IMR-90 (cell line): ENCODE measurements at regions not wholly inside any gene's neighbourhood (a gene's known extent, or its start where the extent isn't known, plus 50 kb on each side); places are given as distances from the start of the nearest gene placed in this dataset.

ENCODE experiments used
- ATAC-seq: fragments of 200-7000 bp; cut with Tn5 transposase; 2 replicates; pipeline ENCODE4 v1.9.1; 2020; ENCODE audit warnings: low read depth, mild to moderate bottlenecking, moderate library complexity
- BruUV-seq: library from RNA; stranded (reverse); fragments of 400-500 nt; replicated peaks from 2 replicates; lab custom pipeline; 2021; lab: Mats Ljungman, UMichigan
- CTCF ChIA-PET: fragments of 300-600 bp; formaldehyde crosslinking; extraction: SDS; loops from one replicate; lab custom pipeline; 2021; ENCODE audit warnings: antibody characterized with exemption; lab: Yijun Ruan, JAX
- POLR2A ChIA-PET: fragments of 300-600 bp; sonication (Branson Sonifier 250); formaldehyde crosslinking; loops from one replicate; lab custom pipeline; 2022; ENCODE audit warnings: antibody characterized with exemption; ENCODE audit not compliant: unreplicated experiment; lab: Charles Lee
- DNase-seq: peaks from one replicate; pipeline ENCODE4 v3.0.0; 2013
- H2AFZ ChIP-seq: replicated peaks from 2 replicates; pipeline ENCODE3; 2013; ENCODE audit warnings: low read length, mild to moderate bottlenecking; ENCODE audit not compliant: poor library complexity
- H2AK5ac ChIP-seq: 2 replicates; pipeline ENCODE4 v1.6.1; 2013; ENCODE audit warnings: low read depth, low read length, inconsistent platforms
- H2AK9ac ChIP-seq: replicated peaks from 2 replicates; pipeline ENCODE3; 2013; ENCODE audit warnings: mild to moderate bottlenecking, low read depth, low read length, moderate library complexity; ENCODE audit not compliant: poor library complexity
- H2BK120ac ChIP-seq: 2 replicates; pipeline ENCODE4 v1.6.1; 2013; ENCODE audit warnings: low read depth, low read length, inconsistent platforms
- H2BK15ac ChIP-seq: 3 replicates; pipeline ENCODE4 v1.6.1; 2013; ENCODE audit warnings: low read depth, low read length, inconsistent platforms
- H2BK20ac ChIP-seq: 2 replicates; pipeline ENCODE4 v1.6.1; 2013; ENCODE audit warnings: low read depth, mild to moderate bottlenecking, inconsistent platforms, low read length, moderate library complexity
- H2BK5ac ChIP-seq: 2 replicates; pipeline ENCODE4 v1.6.1; 2013; ENCODE audit warnings: mild to moderate bottlenecking, low read depth, low read length, inconsistent platforms; ENCODE audit not compliant: poor library complexity, severe bottlenecking
- H3K14ac ChIP-seq: replicated peaks from 2 replicates; pipeline ENCODE4 v1.6.1; 2013; ENCODE audit warnings: low read depth, low read length, inconsistent platforms
- H3K18ac ChIP-seq: 2 replicates; pipeline ENCODE4 v1.6.1; 2013; ENCODE audit warnings: low read depth, low read length, control low read depth
- H3K23ac ChIP-seq: 2 replicates; pipeline ENCODE4 v1.6.1; 2013; ENCODE audit warnings: low read depth, low read length, inconsistent platforms
- H3K27ac ChIP-seq: 2 replicates; pipeline ENCODE4 v1.5.1; 2013; ENCODE audit warnings: mild to moderate bottlenecking, control low read depth, low read length; ENCODE audit not compliant: insufficient read depth
- H3K27me3 ChIP-seq: 2 replicates; pipeline ENCODE4 v1.6.1; 2013; ENCODE audit warnings: low read length; ENCODE audit not compliant: control insufficient read depth, insufficient read depth
- H3K36me3 ChIP-seq: 2 replicates; pipeline ENCODE4 v1.6.1; 2013; ENCODE audit warnings: low read length, mixed read lengths; ENCODE audit not compliant: control insufficient read depth, insufficient read depth
- H3K4ac ChIP-seq: 2 replicates; pipeline ENCODE4 v1.6.1; 2013; ENCODE audit warnings: low read depth, low read length, inconsistent platforms
- H3K4me1 ChIP-seq: 2 replicates; pipeline ENCODE4 v1.6.1; 2013; ENCODE audit warnings: low read length, mixed read lengths; ENCODE audit not compliant: control insufficient read depth, insufficient read depth
- H3K4me2 ChIP-seq: 2 replicates; pipeline ENCODE4 v1.6.1; 2013; ENCODE audit warnings: low read depth, mild to moderate bottlenecking, control low read depth, low read length, moderate library complexity
- H3K4me3 ChIP-seq: 2 replicates; pipeline ENCODE4 v1.5.1; 2013; ENCODE audit warnings: low read depth, mild to moderate bottlenecking, control low read depth, low read length, moderate library complexity; ENCODE audit not compliant: insufficient read depth
- H3K56ac ChIP-seq: 2 replicates; pipeline ENCODE4 v1.6.1; 2013; ENCODE audit warnings: low read length, inconsistent platforms; ENCODE audit not compliant: insufficient read depth; ENCODE audit errors: extremely low read depth
- H3K79me1 ChIP-seq, 2 experiments: 2 replicates each; pipeline ENCODE4 v1.6.1; 2013; ENCODE audit warnings: low read length in 2 of 2, inconsistent platforms in 1 of 2, low read depth in 1 of 2
- H3K9ac ChIP-seq: 2 replicates; pipeline ENCODE4 v1.6.1; 2013; ENCODE audit warnings: low read depth, low read length, control low read depth
- H3K9me1 ChIP-seq: 2 replicates; pipeline ENCODE4 v1.6.1; 2013; ENCODE audit warnings: low read length, inconsistent platforms; ENCODE audit not compliant: insufficient read depth
- H3K9me3 ChIP-seq: 2 replicates; pipeline ENCODE4 v1.6.1; 2013; ENCODE audit warnings: low read length; ENCODE audit not compliant: control insufficient read depth, insufficient read depth
- H4K20me1 ChIP-seq: 2 replicates; pipeline ENCODE4 v1.6.1; 2013; ENCODE audit warnings: low read length, inconsistent platforms; ENCODE audit not compliant: insufficient read depth
- H4K5ac ChIP-seq: 2 replicates; pipeline ENCODE4 v1.6.1; 2013; ENCODE audit warnings: mild to moderate bottlenecking, low read depth, low read length, control low read depth
- H4K8ac ChIP-seq, 2 experiments: 2 replicates each; pipeline ENCODE4 v1.6.1; 2013; ENCODE audit warnings: low read depth in 2 of 2, low read length in 2 of 2, control low read depth in 1 of 2, inconsistent platforms in 1 of 2
- H4K91ac ChIP-seq: 2 replicates; pipeline ENCODE4 v1.6.1; 2013; ENCODE audit warnings: low read depth, low read length, inconsistent platforms; ENCODE audit not compliant: insufficient read depth
- BHLHE40 ChIP-seq: fragments of 150-350 bp; IDR thresholded peaks from 2 replicates; pipeline ENCODE4 v1.6.1; 2016; ENCODE audit warnings: mild to moderate bottlenecking, low read depth, low read length
- CEBPB ChIP-seq: IDR thresholded peaks from 2 replicates; pipeline ENCODE4 v1.6.1; 2012; ENCODE audit warnings: low read depth, low read length, improper control_type of control experiment
- CHD1 ChIP-seq: IDR thresholded peaks from 2 replicates; pipeline ENCODE4 v1.6.1; 2012; ENCODE audit warnings: low read depth, low read length, improper control_type of control experiment
- CTCF ChIP-seq: conservative IDR thresholded peaks from 2 replicates; pipeline ENCODE4 v1.5.1; 2012; ENCODE audit warnings: mild to moderate bottlenecking, low read depth, low read length, improper control_type of control experiment
- ELK1 ChIP-seq: fragments of 150-350 bp; IDR thresholded peaks from 2 replicates; pipeline ENCODE4 v1.6.1; 2016; ENCODE audit warnings: low read depth, mild to moderate bottlenecking, low read length, moderate library complexity, borderline replicate concordance
- FOS ChIP-seq: fragments of 150-350 bp; IDR thresholded peaks from 2 replicates; pipeline ENCODE4 v1.6.1; 2016; ENCODE audit warnings: low read depth, low read length
- MAFK ChIP-seq: IDR thresholded peaks from 2 replicates; pipeline ENCODE4 v1.6.1; 2012; ENCODE audit warnings: low read depth, low read length, improper control_type of control experiment
- MAZ ChIP-seq: IDR thresholded peaks from 2 replicates; pipeline ENCODE4 v1.6.1; 2012; ENCODE audit warnings: low read depth, mild to moderate bottlenecking, low read length, improper control_type of control experiment, moderate library complexity, borderline replicate concordance
- NFE2L2 ChIP-seq: fragments of 150-350 bp; IDR thresholded peaks from 2 replicates; pipeline ENCODE4 v1.6.1; 2016; ENCODE audit warnings: low read depth, mild to moderate bottlenecking, low read length
- POLR2A ChIP-seq: IDR thresholded peaks from 2 replicates; pipeline ENCODE4 v1.6.1; 2012; ENCODE audit warnings: mild to moderate bottlenecking, low read depth, low read length
- RAD21 ChIP-seq: IDR thresholded peaks from 2 replicates; pipeline ENCODE4 v1.6.1; 2012; ENCODE audit warnings: low read length, improper control_type of control experiment
- RCOR1 ChIP-seq: IDR thresholded peaks from 2 replicates; pipeline ENCODE4 v1.6.1; 2012; ENCODE audit warnings: mild to moderate bottlenecking, low read length, improper control_type of control experiment; ENCODE audit not compliant: insufficient replicate concordance
- RFX5 ChIP-seq: IDR thresholded peaks from 2 replicates; pipeline ENCODE4 v1.8.0; 2012; ENCODE audit warnings: low read depth, mild to moderate bottlenecking, low read length, moderate library complexity
- SMC3 ChIP-seq: fragments of 150-350 bp; IDR thresholded peaks from 2 replicates; pipeline ENCODE4 v1.6.1; 2016; ENCODE audit warnings: low read depth, mild to moderate bottlenecking, antibody characterized with exemption, low read length, moderate library complexity
- USF2 ChIP-seq: fragments of 150-350 bp; IDR thresholded peaks from 2 replicates; pipeline ENCODE4 v1.6.1; 2017; ENCODE audit warnings: mild to moderate bottlenecking, antibody characterized with exemption, low read length, low read depth
- WGBS, 2 experiments: methylation state at CpG; one replicate each; pipeline versions ENCODE4 v1.1.5 to v1.1.7; 2013; ENCODE audit warnings: missing lambda C conversion rate in 2 of 2; ENCODE audit not compliant: insufficient read length in 1 of 2; ENCODE audit errors: extremely low coverage in 2 of 2; 5-methylcytosine and 5-hydroxymethylcytosine counted together
- dilution Hi-C: fragments of 300-500 bp; cut with HindIII; formaldehyde crosslinking; loops from one replicate; pipeline ENCODE4 v1.14.3; 2018; ENCODE audit warnings: low sequenced_read_pairs; ENCODE audit not compliant: unreplicated experiment
- in situ Hi-C: fragments of 300-500 bp; cut with MboI; formaldehyde crosslinking; loops from 3 replicates; pipeline ENCODE4 v1.14.3; 2019; ENCODE audit warnings: low sequenced_read_pairs, inconsistent platforms, mixed read lengths
- intact Hi-C: fragments of 100-400 bp; cut with micrococcal nuclease; formaldehyde crosslinking; loops from 2 replicates; pipeline ENCODE4 v1.10.0; 2022

- H3K27me3 ChIP-seq, result no peaks in the 10 kb centered on the region
- ATAC-seq, result peak; percentile 55
- peak overlapping the region; percentile 31; the same call in 1 of the 2 replicates for H3K14ac ChIP-seq
- CTCF ChIA-PET, result no interaction called here
- H3K36me3 ChIP-seq, result no peaks in the 10 kb centered on the region
- H4K8ac ChIP-seq, result peak overlapping the region; percentile 37 to 63; a peak in 2 of 4 replicates
- WGBS, 2 experiments, result 100% methylated on average over 1 of the region's 6 CpGs; no CpG with 5 or more reads in 1 of the 2 experiments
- H3K4me1 ChIP-seq, result peaks cover 11% of the 10 kb centered on the region
- H3K27ac ChIP-seq, result peak overlapping the region; percentile 41; the same call in 1 of the 2 replicates
- H3K79me1 ChIP-seq, result no peaks in the 10 kb centered on the region
- H2BK20ac ChIP-seq, result peak overlapping the region; percentile 88
- H3K4me2 ChIP-seq, result no peak overlapping the region
- H2AK5ac ChIP-seq, result peak overlapping the region; percentile 43; the same call in 1 of the 2 replicates
- no peak overlapping the region for H3K4me3 ChIP-seq
- H4K5ac ChIP-seq, result no peak overlapping the region; the same call in 1 of the 2 replicates
- POLR2A ChIA-PET, result no interaction called here
- peak overlapping the region; percentile 35 for H3K18ac ChIP-seq
- peak overlapping the region; percentile 79 for H3K4ac ChIP-seq
- H2AK9ac ChIP-seq, result no peak overlapping the region
- H3K56ac ChIP-seq, result no peak overlapping the region
- H2BK120ac ChIP-seq, result peak overlapping the region; percentile 72
- peak overlapping the region; percentile 59; the same call in 1 of the 2 replicates for H4K91ac ChIP-seq
- H3K23ac ChIP-seq, result no peak overlapping the region
- DNase-seq, result peak; percentile 33
- H3K9ac ChIP-seq, result no peak overlapping the region
- dilution Hi-C loops, result no loop called here
- H2BK5ac ChIP-seq, result no peak overlapping the region
- intact Hi-C loops, result no loop called here
- no peaks in the 10 kb centered on the region for H4K20me1 ChIP-seq
- peaks cover 7% of the 10 kb centered on the region for H3K9me1 ChIP-seq
- H3K9me3 ChIP-seq, result no peaks in the 10 kb centered on the region
- BruUV-seq, result no TSS peak
- in situ Hi-C loops, result no loop called here
- H2AFZ ChIP-seq, result peak overlapping the region; percentile 63
- H2BK15ac ChIP-seq, result peak overlapping the region; percentile 42; the same call in 1 of the 3 replicates
- TF ChIP-seq FOS, result no peak
- TF ChIP-seq CEBPB, result no peak
- TF ChIP-seq SMC3, result no peak
- TF ChIP-seq BHLHE40, result no peak
- no peak for TF ChIP-seq RFX5
- TF ChIP-seq USF2, result no peak
- no peak for TF ChIP-seq RAD21
- TF ChIP-seq CHD1, result no peak
- TF ChIP-seq POLR2A, result no peak
- TF ChIP-seq ELK1, result no peak
- no peak for TF ChIP-seq MAZ
- no peak for TF ChIP-seq MAFK
- TF ChIP-seq RCOR1, result no peak
- TF ChIP-seq CTCF, result no peak
- TF ChIP-seq NFE2L2, result no peak
Observed at GRCh38 chr6:118744261-118744941, 93.0 kb upstream of the CEP85L start.
